SK-N-MC (cell line): ENCODE measurements at regions not wholly inside any gene's neighbourhood (a gene's known extent, or its start where the extent isn't known, plus 50 kb on each side); places are given as distances from the start of the nearest gene placed in this dataset.

Experiments used
- EZH2 ChIP-seq: fragments of 200-600 bp; sonication (generic); IDR thresholded peaks from one replicate; pipeline ENCODE4 v1.6.1; 2017; ENCODE audit warnings: antibody characterized with exemption
- FOXP2 ChIP-seq: optimal IDR thresholded peaks from 2 replicates; pipeline ENCODE3; 2011; ENCODE audit warnings: mild to moderate bottlenecking, moderate library complexity; ENCODE audit not compliant: insufficient read depth; ENCODE audit errors: extremely low read length, control extremely low read depth
- POLR2AphosphoS5 ChIP-seq: IDR thresholded peaks from 2 replicates; pipeline ENCODE4 v1.6.1; 2012; ENCODE audit warnings: mild to moderate bottlenecking, low read depth, low read length, borderline replicate concordance

GRCh38 chr15:46930426-46930825 lies 786.9 kb upstream of the SEMA6D start:
- TF ChIP-seq EZH2 (no peak), POLR2AphosphoS5 (no peak), FOXP2 (no peak)
